H1 (cell line): ENCODE measurements at regions not wholly inside any gene's neighbourhood (a gene's known extent, or its start where the extent isn't known, plus 50 kb on each side); places are given as distances from the start of the nearest gene placed in this dataset.
"Not testable (repeated sequence)": the region's sequence is repeated elsewhere in the genome, so short reads cannot be mapped to it uniquely, and the experiment has no call there.

Experiments used
- CTCF ChIA-PET: fragments of 300-600 bp; sonication (Branson Sonifier 250); formaldehyde crosslinking; loops from one replicate; lab custom pipeline; 2021; ENCODE audit not compliant: partially characterized antibody; lab: Charles Lee
- POLR2A ChIA-PET: fragments of 300-600 bp; sonication (Branson Sonifier 250); formaldehyde crosslinking; loops from one replicate; lab custom pipeline; 2021; ENCODE audit warnings: inconsistent platforms; ENCODE audit not compliant: partially characterized antibody; lab: Charles Lee
- DNase-seq, 2 experiments: peaks; one replicate each; pipeline versions ENCODE4 v3.0.0 to v3.0.0-alpha.2; 2010 to 2022; ENCODE audit warnings: low spot score in 2 of 2, low read depth in 1 of 2, mixed read lengths in 1 of 2
- FAIRE-seq: peaks from 2 replicates; lab custom pipeline; 2011; peaks lifted over from hg19 to GRCh38; lab: Jason Lieb, UNC
- H2AFZ ChIP-seq: 2 replicates; pipeline ENCODE4 v1.8.1; 2012; ENCODE audit warnings: low read length, inconsistent platforms
- H2AK5ac ChIP-seq: 2 replicates; pipeline ENCODE4 v1.6.1; 2013; ENCODE audit warnings: low read depth, low read length
- H2BK120ac ChIP-seq: replicated peaks from 2 replicates; pipeline ENCODE3; 2013; ENCODE audit warnings: low read depth, low read length, inconsistent platforms
- H2BK12ac ChIP-seq: 2 replicates; pipeline ENCODE4 v1.6.1; 2013; ENCODE audit warnings: low read depth, low read length
- H2BK15ac ChIP-seq: 2 replicates; pipeline ENCODE4 v1.6.1; 2013; ENCODE audit warnings: low read length
- H2BK20ac ChIP-seq: 2 replicates; pipeline ENCODE4 v1.6.1; 2013; ENCODE audit warnings: low read length
- H2BK5ac ChIP-seq: 2 replicates; pipeline ENCODE4 v1.6.1; 2013; ENCODE audit warnings: low read depth, low read length
- H3K14ac ChIP-seq: 2 replicates; pipeline ENCODE4 v1.6.1; 2013; ENCODE audit warnings: inconsistent platforms; ENCODE audit not compliant: insufficient read length
- H3K18ac ChIP-seq: 2 replicates; pipeline ENCODE4 v1.6.1; 2013; ENCODE audit warnings: low read length; ENCODE audit errors: extremely low read depth
- H3K23ac ChIP-seq: 2 replicates; pipeline ENCODE4 v1.6.1; 2013; ENCODE audit warnings: inconsistent platforms; ENCODE audit not compliant: insufficient read length
- H3K23me2 ChIP-seq: 2 replicates; pipeline ENCODE4 v1.6.1; 2013; ENCODE audit warnings: low read depth, low read length
- H3K27ac ChIP-seq: 2 replicates; pipeline ENCODE4 v1.6.1; 2011; ENCODE audit warnings: low read depth, low read length, inconsistent platforms
- H3K27me3 ChIP-seq, 4 experiments: replicated peaks in 1 of 4; 1 replicate in 1 of 4; 2 replicates in 3 of 4; pipeline versions ENCODE4 v1.6.1 to v1.8.1; 2011 to 2013; ENCODE audit warnings: low read length in 3 of 4, mild to moderate bottlenecking in 3 of 4, inconsistent platforms in 2 of 4, mixed read lengths in 2 of 4, moderate library complexity in 1 of 4; ENCODE audit not compliant: control insufficient read depth in 3 of 4, insufficient read depth in 3 of 4; ENCODE audit errors: extremely low read depth in 1 of 4
- H3K36me3 ChIP-seq, 4 experiments: 2 replicates each; pipeline versions ENCODE4 v1.6.1 to v1.8.1; 2011 to 2013; ENCODE audit warnings: mild to moderate bottlenecking in 4 of 4, low read length in 3 of 4, moderate library complexity in 2 of 4, control low read depth in 1 of 4, inconsistent platforms in 1 of 4; ENCODE audit not compliant: insufficient read depth in 4 of 4, control insufficient read depth in 2 of 4
- H3K4ac ChIP-seq: replicated peaks from 2 replicates; pipeline ENCODE3; 2013; ENCODE audit warnings: low read length, low read depth, mixed read lengths, inconsistent platforms; ENCODE audit not compliant: insufficient read length
- H3K4me1 ChIP-seq, 4 experiments: replicated peaks in 1 of 4; 1 replicate in 1 of 4; 2 replicates in 3 of 4; pipeline versions ENCODE4 v1.6.1 to v1.8.1; 2011 to 2013; ENCODE audit warnings: low read length in 3 of 4, inconsistent platforms in 2 of 4, mixed read lengths in 1 of 4; ENCODE audit not compliant: insufficient read depth in 4 of 4, control insufficient read depth in 3 of 4
- H3K4me2 ChIP-seq, 2 experiments: 2 replicates each; pipeline versions ENCODE4 v1.6.1 to v1.8.1; 2011 to 2013; ENCODE audit warnings: low read depth in 2 of 2, low read length in 2 of 2, control low read depth in 1 of 2, inconsistent platforms in 1 of 2, mild to moderate bottlenecking in 1 of 2; ENCODE audit not compliant: insufficient read depth in 1 of 2
- H3K4me3 ChIP-seq, 4 experiments: fragments of 200-600, 300-600 bp in 1 of 4; sonication (generic), shearing (Covaris generic), sonication (Bioruptor Twin) in 1 of 4; 2 replicates each; pipeline versions ENCODE4 v1.5.1 to v1.8.1; 2011 to 2016; ENCODE audit warnings: low read length in 4 of 4, low read depth in 3 of 4, control low read depth in 2 of 4, inconsistent platforms in 2 of 4, mild to moderate bottlenecking in 2 of 4, mixed read lengths in 1 of 4, moderate library complexity in 1 of 4; ENCODE audit not compliant: insufficient read depth in 2 of 4; ENCODE audit errors: extremely low read depth in 1 of 4
- H3K56ac ChIP-seq: replicated peaks from 2 replicates; pipeline ENCODE3; 2013; ENCODE audit warnings: low read depth, mild to moderate bottlenecking, mixed read lengths, low read length, inconsistent platforms; ENCODE audit not compliant: insufficient read length
- H3K79me1 ChIP-seq: 2 replicates; pipeline ENCODE4 v1.6.1; 2013; ENCODE audit warnings: low read depth, low read length, control low read depth
- H3K79me2 ChIP-seq, 2 experiments: 2 replicates each; pipeline versions ENCODE4 v1.6.1 to v1.8.1; 2012 to 2013; ENCODE audit warnings: low read length in 2 of 2, mild to moderate bottlenecking in 2 of 2, inconsistent platforms in 1 of 2; ENCODE audit not compliant: insufficient read depth in 2 of 2, control insufficient read depth in 1 of 2
- H3K9ac ChIP-seq, 4 experiments: replicated peaks in 1 of 4; 1 replicate in 1 of 4; 2 replicates in 3 of 4; pipeline versions ENCODE4 v1.6.1 to v1.8.1; 2011 to 2013; ENCODE audit warnings: low read depth in 3 of 4, low read length in 3 of 4, control low read depth in 2 of 4, mild to moderate bottlenecking in 2 of 4, moderate library complexity in 2 of 4, inconsistent platforms in 1 of 4; ENCODE audit errors: extremely low read depth in 1 of 4
- H3K9me3 ChIP-seq, 2 experiments: 2 replicates each; pipeline versions ENCODE4 v1.6.1 to v1.8.1; 2012 to 2013; ENCODE audit warnings: mild to moderate bottlenecking in 2 of 2, moderate library complexity in 2 of 2, control low read depth in 1 of 2, inconsistent platforms in 1 of 2, low read depth in 1 of 2, low read length in 1 of 2, mixed read lengths in 1 of 2; ENCODE audit not compliant: insufficient read depth in 2 of 2
- H4K20me1 ChIP-seq, 2 experiments: replicated peaks in 1 of 2; 2 replicates each; pipeline versions ENCODE3 to v1.8.1; 2011 to 2013; ENCODE audit warnings: inconsistent platforms in 2 of 2, low read length in 2 of 2, mild to moderate bottlenecking in 1 of 2; ENCODE audit not compliant: insufficient read depth in 2 of 2, control insufficient read depth in 1 of 2
- H4K5ac ChIP-seq: 2 replicates; pipeline ENCODE4 v1.6.1; 2013; ENCODE audit warnings: low read length, low read depth, mixed read lengths, inconsistent platforms; ENCODE audit not compliant: insufficient read length
- H4K8ac ChIP-seq: 2 replicates; pipeline ENCODE4 v1.8.0; 2013; ENCODE audit warnings: mild to moderate bottlenecking, moderate library complexity, low read length, inconsistent platforms; ENCODE audit not compliant: insufficient read depth; ENCODE audit errors: extremely low read depth
- H4K91ac ChIP-seq: replicated peaks from 2 replicates; pipeline ENCODE3; 2013; ENCODE audit warnings: low read length, mixed read lengths, inconsistent platforms; ENCODE audit not compliant: insufficient read length
- WGBS, 2 experiments: shearing (Covaris generic) in 1 of 2; methylation state at CpG; one replicate each; pipeline versions ENCODE4 v1.1.6 to v1.1.7; 2013 to 2015; ENCODE audit warnings: low lambda C conversion rate in 2 of 2, mixed read lengths in 2 of 2, inconsistent platforms in 1 of 2, low coverage in 1 of 2, missing lambda C conversion rate in 1 of 2; ENCODE audit not compliant: insufficient replicate concordance in 2 of 2, insufficient coverage in 1 of 2, insufficient read length in 1 of 2; ENCODE audit errors: extremely low coverage in 1 of 2, missing lambda C conversion rate in 1 of 2; 5-methylcytosine and 5-hydroxymethylcytosine counted together

GRCh38 chr9:67142392-67143107, 150.2 kb upstream of the SPATA31A3 start:
- 90% methylated on average over 4 of the region's 11 CpGs; no CpG with 5 or more reads in 1 of the 2 experiments for WGBS, 2 experiments
- H3K14ac ChIP-seq, H2BK5ac ChIP-seq, H2BK120ac ChIP-seq, H3K36me3 ChIP-seq, H4K8ac ChIP-seq, H2AK5ac ChIP-seq, H2AFZ ChIP-seq, H3K9ac ChIP-seq, H3K9me3 ChIP-seq, H3K4ac ChIP-seq, H2BK15ac ChIP-seq, POLR2A ChIA-PET, H4K91ac ChIP-seq, CTCF ChIA-PET, H2BK12ac ChIP-seq, H3K18ac ChIP-seq, H3K4me3 ChIP-seq, H3K79me1 ChIP-seq, H3K27me3 ChIP-seq, H3K4me1 ChIP-seq, H4K20me1 ChIP-seq, H3K79me2 ChIP-seq, H4K5ac ChIP-seq, H2BK20ac ChIP-seq, H3K27ac ChIP-seq, H3K23ac ChIP-seq, H3K23me2 ChIP-seq, DNase-seq, FAIRE-seq, H3K56ac ChIP-seq, H3K4me2 ChIP-seq: not testable (repeated sequence)

GRCh38 chr9:67136376-67136775, 144.0 kb upstream of the SPATA31A3 start:
- H2AK5ac ChIP-seq, H3K27me3 ChIP-seq, H3K4ac ChIP-seq, H3K9ac ChIP-seq, H3K18ac ChIP-seq, H3K23me2 ChIP-seq, H2AFZ ChIP-seq, H3K79me2 ChIP-seq, CTCF ChIA-PET, H3K4me3 ChIP-seq, FAIRE-seq, H3K79me1 ChIP-seq, H3K23ac ChIP-seq, H3K56ac ChIP-seq, H4K8ac ChIP-seq, H4K91ac ChIP-seq, H3K14ac ChIP-seq, H3K9me3 ChIP-seq, H3K36me3 ChIP-seq, H2BK15ac ChIP-seq, H4K5ac ChIP-seq, POLR2A ChIA-PET, H2BK12ac ChIP-seq, H3K27ac ChIP-seq, DNase-seq, H3K4me2 ChIP-seq, H2BK120ac ChIP-seq, H2BK20ac ChIP-seq, H4K20me1 ChIP-seq, H2BK5ac ChIP-seq, H3K4me1 ChIP-seq: not testable (repeated sequence)
- no CpG with 5 or more reads among the region's 2 CpGs for WGBS, 2 experiments
